GM20000 (cell line): ENCODE measurements at regions not wholly inside any gene's neighbourhood (a gene's known extent, or its start where the extent isn't known, plus 50 kb on each side); places are given as distances from the start of the nearest gene placed in this dataset.
"Not testable (repeated sequence)": the region's sequence is repeated elsewhere in the genome, so short reads cannot be mapped to it uniquely, and the experiment has no call there.

Experiments used
- DNase-seq: peaks from one replicate; pipeline ENCODE4 v3.0.0; 2012; ENCODE audit warnings: low spot score
- CTCF ChIP-seq: IDR thresholded peaks from 2 replicates; pipeline ENCODE4 v1.5.1; 2012; ENCODE audit warnings: mild to moderate bottlenecking, control low read depth; ENCODE audit errors: extremely low read depth, missing control alignments

- TF ChIP-seq CTCF: no peak
- no peak for DNase-seq
These were observed 584.5 kb downstream of the TMTC2 start for GRCh38 chr12:83271201-83271600.

DNA sequence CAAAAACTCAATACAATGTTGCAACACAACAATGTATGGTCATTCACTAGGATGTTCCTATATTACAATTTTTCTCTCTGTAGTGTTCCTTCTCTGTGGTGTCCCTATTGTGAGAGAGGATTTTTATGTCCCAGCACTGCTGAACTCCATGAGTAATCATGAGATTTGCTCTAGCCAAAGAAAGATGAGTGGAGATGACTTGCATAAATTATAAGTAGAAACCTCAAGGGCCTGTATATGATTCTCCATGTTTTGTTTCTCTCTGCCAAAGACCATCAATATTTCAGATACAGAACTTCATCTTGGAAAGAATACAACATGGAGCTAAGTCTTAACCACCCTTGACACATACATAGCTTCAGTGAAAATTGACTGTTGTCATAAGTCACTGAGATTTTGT, 579.1 kb downstream of the TMTC2 start:
- DNase-seq: no peak
- TF ChIP-seq CTCF: no peak

GRCh38 chr12:83261998-83262397, 575.3 kb downstream of the TMTC2 start:
- no peak for DNase-seq
- no peak for TF ChIP-seq CTCF

DNA sequence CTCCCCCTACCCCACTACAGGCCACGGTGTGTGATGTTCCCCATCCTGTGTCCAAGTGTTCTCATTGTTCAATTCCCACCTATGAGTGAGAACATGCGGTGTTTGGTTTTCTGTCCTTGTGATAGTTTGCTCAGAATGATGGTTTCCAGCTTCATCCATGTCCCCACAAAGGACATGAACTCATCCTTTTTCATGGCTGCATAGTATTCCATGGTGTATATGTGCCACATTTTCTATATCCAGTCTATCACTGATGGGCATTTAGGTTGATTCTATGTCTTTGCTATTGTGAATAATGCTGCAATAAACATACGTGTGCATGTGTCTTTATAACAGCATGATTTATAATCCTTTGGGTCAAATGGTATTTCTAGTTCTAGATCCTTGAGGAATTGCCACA, 573.4 kb downstream of the TMTC2 start:
- DNase-seq: not testable (repeated sequence)

GRCh38 chr12:83257726-83258125, 571.0 kb downstream of the TMTC2 start:
- no peak for TF ChIP-seq CTCF
- DNase-seq: no peak

DNA sequence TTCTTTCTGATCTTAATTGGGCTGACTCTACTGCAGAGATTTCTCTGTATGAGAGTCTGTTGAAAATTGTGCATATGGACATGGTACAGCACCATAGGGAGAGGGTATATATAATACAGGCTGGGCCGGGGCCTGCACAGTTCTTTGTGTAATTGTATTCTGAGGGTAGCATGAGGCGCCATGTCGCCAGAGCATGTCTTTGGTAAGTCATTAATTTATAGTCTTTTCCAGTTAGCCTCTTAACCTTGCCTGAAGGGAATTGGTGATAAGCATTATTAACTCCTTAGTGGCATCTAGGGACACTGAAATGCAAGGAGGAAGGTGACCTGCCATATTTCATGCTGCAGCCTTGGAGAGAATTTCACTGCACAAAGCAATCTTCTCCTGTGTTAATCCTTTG, 569.9 kb downstream of the TMTC2 start:
- no peak for TF ChIP-seq CTCF

DNA sequence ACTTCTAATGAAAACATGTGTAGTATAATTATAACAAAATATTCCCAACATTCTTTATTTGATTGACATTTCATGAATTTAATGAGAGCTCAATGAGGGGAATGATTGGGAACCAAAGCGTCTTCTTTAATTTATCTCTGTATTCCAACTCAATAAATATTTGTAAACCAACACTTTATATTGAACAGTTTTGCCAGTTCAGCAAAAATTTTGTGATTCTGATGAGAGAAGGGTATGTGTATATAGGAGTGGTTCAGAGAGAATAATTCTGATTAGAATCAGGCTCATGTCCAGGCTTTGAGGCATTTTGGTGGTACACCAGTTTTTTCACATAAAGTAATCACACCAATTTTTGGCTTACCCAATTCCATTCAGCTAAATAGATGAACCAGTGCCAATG, 564.2 kb downstream of the TMTC2 start:
- no peak for DNase-seq
- TF ChIP-seq CTCF: no peak

More for the DNA sequence above, 569.9 kb downstream of the TMTC2 start:
- no peak for DNase-seq

DNA sequence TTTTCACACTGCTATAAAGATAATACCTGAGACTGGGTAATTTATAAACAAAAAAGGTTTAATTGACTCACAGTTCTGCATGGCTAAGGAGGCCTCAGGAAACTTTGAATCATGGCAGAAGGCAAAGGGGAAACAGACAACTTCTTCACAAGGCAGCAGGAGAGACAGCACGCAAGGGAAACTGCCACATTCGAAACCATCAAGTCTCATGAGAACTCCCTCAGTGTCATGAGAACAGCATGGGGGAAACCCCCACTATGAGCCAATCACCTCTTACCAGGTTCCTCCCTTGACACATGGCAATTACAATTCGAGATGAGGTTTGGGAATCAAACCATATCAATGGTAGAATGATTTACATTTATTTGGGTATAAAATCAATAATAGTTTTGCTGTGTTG, 558.5 kb downstream of the TMTC2 start:
- TF ChIP-seq CTCF: no peak
- DNase-seq: no peak
